Breast epithelium (tissue), 3 donors: ENCODE measurements at regions not wholly inside any gene's neighbourhood (a gene's known extent, or its start where the extent isn't known, plus 50 kb on each side); places are given as distances from the start of the nearest gene placed in this dataset.

Experiments
- POLR2A ChIP-seq: fragments of 450-650 bp; IDR thresholded peaks from one replicate; pipeline ENCODE4 v1.6.1; 2016; ENCODE audit warnings: antibody characterized with exemption, mild to moderate bottlenecking, moderate library complexity
- POLR2AphosphoS5 ChIP-seq, 3 donors: sonication (generic); formaldehyde crosslinking; IDR thresholded peaks; one replicate each; pipeline ENCODE4 v1.6.1; 2017; ENCODE audit warnings: antibody characterized with exemption in 3 of 3
- TF ChIP-seq, protein P1 (sequence below), 3 donors: fragments of 450-650 bp; IDR thresholded peaks; one replicate each; pipeline ENCODE4 v1.5.1; 2016 to 2017; ENCODE audit warnings: antibody characterized with exemption in 3 of 3, mild to moderate bottlenecking in 3 of 3, moderate library complexity in 3 of 3

GRCh38 chr11:116615211-116615865 is 157.4 kb downstream of the BUD13 start:
- TF ChIP-seq, protein P1, sequence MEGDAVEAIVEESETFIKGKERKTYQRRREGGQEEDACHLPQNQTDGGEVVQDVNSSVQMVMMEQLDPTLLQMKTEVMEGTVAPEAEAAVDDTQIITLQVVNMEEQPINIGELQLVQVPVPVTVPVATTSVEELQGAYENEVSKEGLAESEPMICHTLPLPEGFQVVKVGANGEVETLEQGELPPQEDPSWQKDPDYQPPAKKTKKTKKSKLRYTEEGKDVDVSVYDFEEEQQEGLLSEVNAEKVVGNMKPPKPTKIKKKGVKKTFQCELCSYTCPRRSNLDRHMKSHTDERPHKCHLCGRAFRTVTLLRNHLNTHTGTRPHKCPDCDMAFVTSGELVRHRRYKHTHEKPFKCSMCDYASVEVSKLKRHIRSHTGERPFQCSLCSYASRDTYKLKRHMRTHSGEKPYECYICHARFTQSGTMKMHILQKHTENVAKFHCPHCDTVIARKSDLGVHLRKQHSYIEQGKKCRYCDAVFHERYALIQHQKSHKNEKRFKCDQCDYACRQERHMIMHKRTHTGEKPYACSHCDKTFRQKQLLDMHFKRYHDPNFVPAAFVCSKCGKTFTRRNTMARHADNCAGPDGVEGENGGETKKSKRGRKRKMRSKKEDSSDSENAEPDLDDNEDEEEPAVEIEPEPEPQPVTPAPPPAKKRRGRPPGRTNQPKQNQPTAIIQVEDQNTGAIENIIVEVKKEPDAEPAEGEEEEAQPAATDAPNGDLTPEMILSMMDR (IDR thresholded peaks at IDR 0.05) = no peak
- TF ChIP-seq POLR2A (no peak), POLR2AphosphoS5 (IDR thresholded peaks at IDR 0.05) (no peak)
